ENCODE measurements at regions not wholly inside any gene's neighbourhood (a gene's known extent, or its start where the extent isn't known, plus 50 kb on each side); places are given as distances from the start of the nearest gene placed in this dataset.

- H3K27me3 ChIP-seq (ENCODE audit: insufficient read depth, low read depth), result no peaks in the 10 kb centered on the region
- POLR2A ChIA-PET (ENCODE audit: unreplicated experiment), result no interaction called here
- no peak for DNase-seq
- CTCF ChIA-PET, result no interaction called here
- no peak overlapping the region for H3K4me3 ChIP-seq
- intact Hi-C loops (cut with micrococcal nuclease; ENCODE audit: unreplicated experiment), result no loop called here
- TF ChIP-seq EZH2 (IDR thresholded peaks at IDR 0.05; ENCODE audit: low read depth), result no peak
- TF ChIP-seq CTCF (conservative IDR thresholded peaks at IDR 0.05), result no peak
- no peak overlapping the region for H3K27ac ChIP-seq
- BruUV-seq (replicated peaks), result no TSS peak
- H4K20me1 ChIP-seq (ENCODE audit: insufficient read depth), result no peaks in the 10 kb centered on the region
- H3F3A ChIP-seq (ENCODE audit: insufficient read depth, low read depth), result no peaks in the 10 kb centered on the region
- no peaks in the 10 kb centered on the region for H3K9me2 ChIP-seq (ENCODE audit: insufficient read depth)
- H3K4me1 ChIP-seq (replicated peaks; ENCODE audit: insufficient read depth), result no peaks in the 10 kb centered on the region
- H2AFZ ChIP-seq, result no peak overlapping the region
- H3K36me3 ChIP-seq (ENCODE audit: low read depth), result no peaks in the 10 kb centered on the region
- no peak overlapping the region for H3K4me2 ChIP-seq
- H3K79me2 ChIP-seq (ENCODE audit: low read depth), result no peaks in the 10 kb centered on the region
- H3K9me3 ChIP-seq (ENCODE audit: insufficient read depth, low read depth), result no peaks in the 10 kb centered on the region
Observed at GRCh38 chr9:118976160-118976559, 393.1 kb downstream of the BRINP1 start.

- Histone ChIP-seq H3K27me3 (ENCODE audit: insufficient read depth, low read depth) (no peaks in the 10 kb centered on the region), H3F3A (ENCODE audit: insufficient read depth, low read depth) (no peaks in the 10 kb centered on the region), H3K4me3 (no peak overlapping the region), H3K9me3 (ENCODE audit: insufficient read depth, low read depth) (no peaks in the 10 kb centered on the region), H3K79me2 (ENCODE audit: low read depth) (no peaks in the 10 kb centered on the region), H3K27ac (no peak overlapping the region), H2AFZ (no peak overlapping the region), H3K4me1 (replicated peaks; ENCODE audit: insufficient read depth) (no peaks in the 10 kb centered on the region), H3K4me2 (no peak overlapping the region), H3K36me3 (ENCODE audit: low read depth) (no peaks in the 10 kb centered on the region), H3K9me2 (ENCODE audit: insufficient read depth) (no peaks in the 10 kb centered on the region), H4K20me1 (ENCODE audit: insufficient read depth) (no peaks in the 10 kb centered on the region)
- DNase-seq, result no peak
- intact Hi-C loops (cut with micrococcal nuclease; ENCODE audit: unreplicated experiment), result no loop called here
- BruUV-seq (replicated peaks), result no TSS peak
- ChIA-PET CTCF (no interaction called here), POLR2A (ENCODE audit: unreplicated experiment) (no interaction called here)
- TF ChIP-seq CTCF (conservative IDR thresholded peaks at IDR 0.05), result no peak
- TF ChIP-seq EZH2 (IDR thresholded peaks at IDR 0.05; ENCODE audit: low read depth), result no peak
Observed at GRCh38 chr9:118984607-118985006, 384.6 kb downstream of the BRINP1 start.

GRCh38 chr9:118985851-118986250 is 383.4 kb downstream of the BRINP1 start:
- TF ChIP-seq CTCF (conservative IDR thresholded peaks at IDR 0.05), result no peak
- TF ChIP-seq EZH2 (IDR thresholded peaks at IDR 0.05; ENCODE audit: low read depth), result no peak
- H3K36me3 ChIP-seq (ENCODE audit: low read depth), result no peaks in the 10 kb centered on the region
- no peaks in the 10 kb centered on the region for H3K9me3 ChIP-seq (ENCODE audit: insufficient read depth, low read depth)
- BruUV-seq (replicated peaks), result no TSS peak
- H3K4me2 ChIP-seq, result no peak overlapping the region
- H3K27ac ChIP-seq, result no peak overlapping the region
- H4K20me1 ChIP-seq (ENCODE audit: insufficient read depth), result no peaks in the 10 kb centered on the region; the same call in 1 of the 2 replicates
- H3K27me3 ChIP-seq (ENCODE audit: insufficient read depth, low read depth), result no peaks in the 10 kb centered on the region
- no peaks in the 10 kb centered on the region for H3K79me2 ChIP-seq (ENCODE audit: low read depth)
- no peaks in the 10 kb centered on the region for H3K9me2 ChIP-seq (ENCODE audit: insufficient read depth)
- intact Hi-C loops (cut with micrococcal nuclease; ENCODE audit: unreplicated experiment), result no loop called here
- ChIA-PET CTCF (no interaction called here), POLR2A (ENCODE audit: unreplicated experiment) (no interaction called here)
- H3F3A ChIP-seq (ENCODE audit: insufficient read depth, low read depth), result no peaks in the 10 kb centered on the region
- H3K4me3 ChIP-seq, result no peak overlapping the region
- no peaks in the 10 kb centered on the region for H3K4me1 ChIP-seq (replicated peaks; ENCODE audit: insufficient read depth)
- no peak overlapping the region for H2AFZ ChIP-seq
- no peak for DNase-seq
